Keratinocyte (primary cell): ENCODE measurements at regions not wholly inside any gene's neighbourhood (a gene's known extent, or its start where the extent isn't known, plus 50 kb on each side); places are given as distances from the start of the nearest gene placed in this dataset.

Experiments
- DNase-seq: peaks from one replicate; pipeline ENCODE4 v3.0.0-alpha.2; 2011; ENCODE audit warnings: low read depth, missing footprints, low spot score
- FAIRE-seq: peaks from 2 replicates; lab custom pipeline; 2011; peaks lifted over from hg19 to GRCh38; lab: Jason Lieb, UNC
- H2AFZ ChIP-seq: 2 replicates; pipeline ENCODE4 v1.6.0; 2012; ENCODE audit warnings: low read length, control low read depth, inconsistent platforms; ENCODE audit not compliant: control insufficient read depth
- H3K27ac ChIP-seq: 2 replicates; pipeline ENCODE4 v1.5.1; 2011; ENCODE audit warnings: low read length; ENCODE audit not compliant: control insufficient read depth, insufficient read depth
- H3K27me3 ChIP-seq: 3 replicates; pipeline ENCODE4 v1.6.0; 2011; ENCODE audit warnings: low read length; ENCODE audit not compliant: control insufficient read depth, insufficient read depth; ENCODE audit errors: extremely low read depth
- H3K36me3 ChIP-seq, 2 experiments: 2 replicates in 1 of 2; 3 replicates in 1 of 2; pipeline ENCODE4 v1.5.1; 2011; ENCODE audit warnings: low read length in 2 of 2, mild to moderate bottlenecking in 1 of 2; ENCODE audit not compliant: control insufficient read depth in 2 of 2, insufficient read depth in 2 of 2; ENCODE audit errors: extremely low read depth in 1 of 2
- H3K4me1 ChIP-seq: 3 replicates; pipeline ENCODE4 v1.5.1; 2011; ENCODE audit warnings: low read length; ENCODE audit not compliant: control insufficient read depth, insufficient read depth; ENCODE audit errors: extremely low read depth
- H3K4me2 ChIP-seq: 3 replicates; pipeline ENCODE4 v1.6.0; 2011; ENCODE audit warnings: low read depth, low read length; ENCODE audit not compliant: control insufficient read depth, insufficient read depth; ENCODE audit errors: extremely low read depth
- H3K4me3 ChIP-seq, 3 experiments: fragments of 200-600 bp in 1 of 3; sonication (generic) in 1 of 3; 2 replicates in 2 of 3; 3 replicates in 1 of 3; pipeline ENCODE4 v1.5.1; 2011 to 2016; ENCODE audit warnings: low read length in 3 of 3, mild to moderate bottlenecking in 3 of 3, control low read depth in 2 of 3, inconsistent platforms in 1 of 3, low read depth in 1 of 3, mixed read lengths in 1 of 3, mixed run types in 1 of 3, moderate library complexity in 1 of 3; ENCODE audit not compliant: control insufficient read depth in 2 of 3, insufficient read depth in 2 of 3; ENCODE audit errors: extremely low read depth in 1 of 3
- H3K79me2 ChIP-seq: 2 replicates; pipeline ENCODE4 v1.6.0; 2012; ENCODE audit warnings: low read length; ENCODE audit not compliant: control insufficient read depth, insufficient read depth
- H3K9ac ChIP-seq: 3 replicates; pipeline ENCODE4 v1.6.0; 2011; ENCODE audit warnings: low read length; ENCODE audit not compliant: control insufficient read depth, insufficient read depth; ENCODE audit errors: extremely low read depth
- H3K9me1 ChIP-seq: 3 replicates; pipeline ENCODE4 v1.6.0; 2011; ENCODE audit warnings: low read length; ENCODE audit not compliant: control insufficient read depth, insufficient read depth; ENCODE audit errors: extremely low read depth
- H3K9me3 ChIP-seq: 2 replicates; pipeline ENCODE4 v1.5.1; 2012; ENCODE audit warnings: low read depth, low read length; ENCODE audit not compliant: control insufficient read depth
- H4K20me1 ChIP-seq: 3 replicates; pipeline ENCODE4 v1.6.0; 2011; ENCODE audit warnings: low read length; ENCODE audit not compliant: control insufficient read depth, insufficient read depth; ENCODE audit errors: extremely low read depth
- EZH2 ChIP-seq: IDR thresholded peaks from one replicate; pipeline ENCODE4 v1.6.1; 2012; ENCODE audit warnings: inconsistent platforms, mild to moderate bottlenecking, low read length, moderate library complexity
- dilution Hi-C: fragments of 300-500 bp; cut with MboI; formaldehyde crosslinking; loops from one replicate; pipeline ENCODE4 v1.7.0; 2020; ENCODE audit warnings: low sequenced_read_pairs; ENCODE audit not compliant: extremely low pct_ligation_motif_present
- TF ChIP-seq, protein P1 (sequence below), 3 experiments: IDR thresholded peaks in 1 of 3; conservative IDR thresholded peaks in 1 of 3; optimal IDR thresholded peaks in 1 of 3; 2 replicates in 2 of 3; 3 replicates in 1 of 3; pipeline versions ENCODE3 to v1.5.1; 2011; ENCODE audit warnings: low read length in 3 of 3, mild to moderate bottlenecking in 3 of 3, moderate library complexity in 2 of 3, control low read depth in 1 of 3, inconsistent platforms in 1 of 3; ENCODE audit not compliant: insufficient read depth in 2 of 3; ENCODE audit errors: extremely low read depth in 1 of 3

DNA sequence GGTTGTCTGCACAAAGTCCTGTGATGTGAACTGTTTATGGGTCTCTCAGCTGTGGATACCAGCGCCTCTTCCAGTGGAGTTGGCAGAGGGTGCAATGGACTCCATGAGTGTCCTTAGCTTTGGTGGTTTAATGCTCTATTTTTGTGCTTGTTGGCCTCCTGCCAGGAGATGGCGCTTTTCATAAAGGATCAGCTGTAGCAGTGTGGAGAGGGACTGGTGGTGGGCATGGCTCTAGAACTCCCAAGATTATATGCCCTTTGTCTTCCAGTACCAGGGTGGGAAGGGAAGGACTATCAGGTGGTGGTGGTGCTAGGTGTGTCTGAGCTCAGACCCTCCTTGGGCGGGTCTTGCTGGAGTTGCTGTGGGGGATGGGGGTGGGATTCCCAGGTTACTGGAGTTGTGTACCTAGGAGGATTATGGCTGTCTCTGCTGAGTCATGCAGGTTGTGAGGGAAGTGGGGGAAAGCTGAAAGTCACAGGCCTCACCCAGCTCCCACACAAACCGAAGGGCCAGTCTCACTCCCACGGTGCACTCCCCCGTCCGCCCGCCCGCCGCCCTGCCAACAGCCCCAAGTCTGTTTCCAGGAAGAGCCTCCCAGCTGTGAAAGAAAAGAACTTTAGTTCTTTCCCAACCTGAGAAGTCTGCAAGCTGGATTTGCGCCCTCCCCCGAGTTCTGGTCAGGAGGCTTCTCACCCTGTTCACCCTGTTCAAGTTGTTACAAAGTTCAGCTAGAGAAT lies 108.1 kb downstream of the MARCO start:
- H3K27ac ChIP-seq, result no peak overlapping the region
- H4K20me1 ChIP-seq, result no peaks in the 10 kb centered on the region
- no peak for FAIRE-seq
- no peaks in the 10 kb centered on the region for H3K4me1 ChIP-seq
- DNase-seq, result no peak
- no peaks in the 10 kb centered on the region for H3K36me3 ChIP-seq
- no peaks in the 10 kb centered on the region for H3K9me3 ChIP-seq
- H3K4me3 ChIP-seq, result no peak overlapping the region
- dilution Hi-C loops, result no loop called here
- H3K4me2 ChIP-seq, result no peak overlapping the region
- no peaks in the 10 kb centered on the region for H3K79me2 ChIP-seq
- H3K27me3 ChIP-seq, result peaks cover 9% of the 10 kb centered on the region
- TF ChIP-seq, protein P1, sequence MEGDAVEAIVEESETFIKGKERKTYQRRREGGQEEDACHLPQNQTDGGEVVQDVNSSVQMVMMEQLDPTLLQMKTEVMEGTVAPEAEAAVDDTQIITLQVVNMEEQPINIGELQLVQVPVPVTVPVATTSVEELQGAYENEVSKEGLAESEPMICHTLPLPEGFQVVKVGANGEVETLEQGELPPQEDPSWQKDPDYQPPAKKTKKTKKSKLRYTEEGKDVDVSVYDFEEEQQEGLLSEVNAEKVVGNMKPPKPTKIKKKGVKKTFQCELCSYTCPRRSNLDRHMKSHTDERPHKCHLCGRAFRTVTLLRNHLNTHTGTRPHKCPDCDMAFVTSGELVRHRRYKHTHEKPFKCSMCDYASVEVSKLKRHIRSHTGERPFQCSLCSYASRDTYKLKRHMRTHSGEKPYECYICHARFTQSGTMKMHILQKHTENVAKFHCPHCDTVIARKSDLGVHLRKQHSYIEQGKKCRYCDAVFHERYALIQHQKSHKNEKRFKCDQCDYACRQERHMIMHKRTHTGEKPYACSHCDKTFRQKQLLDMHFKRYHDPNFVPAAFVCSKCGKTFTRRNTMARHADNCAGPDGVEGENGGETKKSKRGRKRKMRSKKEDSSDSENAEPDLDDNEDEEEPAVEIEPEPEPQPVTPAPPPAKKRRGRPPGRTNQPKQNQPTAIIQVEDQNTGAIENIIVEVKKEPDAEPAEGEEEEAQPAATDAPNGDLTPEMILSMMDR (optimal IDR thresholded peaks at IDR 0.05 in 1 of 3, IDR thresholded peaks at IDR 0.05 in 1 of 3, conservative IDR thresholded peaks at IDR 0.05 in 1 of 3; ENCODE audit: extremely low read depth in 1 of 3, insufficient read depth in 2 of 3, low read length in 3 of 3), result no peak
- no peak for TF ChIP-seq EZH2
- H3K9me1 ChIP-seq, result no peaks in the 10 kb centered on the region
- H2AFZ ChIP-seq, result no peak overlapping the region
- no peak overlapping the region for H3K9ac ChIP-seq
